Neuronal stem cell (in vitro differentiated cells): ENCODE measurements at regions not wholly inside any gene's neighbourhood (a gene's known extent, or its start where the extent isn't known, plus 50 kb on each side); places are given as distances from the start of the nearest gene placed in this dataset.
"Not testable (repeated sequence)": the region's sequence is repeated elsewhere in the genome, so short reads cannot be mapped to it uniquely, and the experiment has no call there.

Experiments used
- DNase-seq: peaks from one replicate; pipeline ENCODE4 v3.0.0-alpha.2; 2013; ENCODE audit warnings: low spot score
- H2AFZ ChIP-seq: one replicate; pipeline ENCODE4 v1.6.1; 2013; ENCODE audit warnings: mild to moderate bottlenecking, low read length, inconsistent platforms
- H2AK5ac ChIP-seq: 2 replicates; pipeline ENCODE4 v1.6.1; 2013; ENCODE audit warnings: low read depth, mild to moderate bottlenecking, inconsistent platforms, low read length, moderate library complexity, mixed read lengths
- H2BK120ac ChIP-seq: 2 replicates; pipeline ENCODE4 v1.6.1; 2013; ENCODE audit warnings: low read depth, mild to moderate bottlenecking, inconsistent platforms, low read length, moderate library complexity, mixed read lengths
- H2BK12ac ChIP-seq: one replicate; pipeline ENCODE4 v1.6.1; 2013; ENCODE audit warnings: low read length, inconsistent platforms
- H2BK15ac ChIP-seq: 2 replicates; pipeline ENCODE4 v1.6.1; 2013; ENCODE audit warnings: mild to moderate bottlenecking, low read length, inconsistent platforms, mixed read lengths
- H2BK5ac ChIP-seq: one replicate; pipeline ENCODE4 v1.6.1; 2013; ENCODE audit warnings: inconsistent platforms, mild to moderate bottlenecking, low read length, moderate library complexity
- H3K14ac ChIP-seq: one replicate; pipeline ENCODE4 v1.6.1; 2013; ENCODE audit warnings: low read length, inconsistent platforms
- H3K18ac ChIP-seq: 2 replicates; pipeline ENCODE4 v1.6.1; 2013; ENCODE audit warnings: low read length, inconsistent platforms
- H3K23ac ChIP-seq: 2 replicates; pipeline ENCODE4 v1.6.1; 2013; ENCODE audit warnings: low read depth, mild to moderate bottlenecking, mixed read lengths, low read length, inconsistent platforms; ENCODE audit not compliant: poor library complexity
- H3K27ac ChIP-seq: replicated peaks from 3 replicates; pipeline ENCODE4 v1.5.1; 2013; ENCODE audit warnings: low read length, inconsistent platforms
- H3K27me3 ChIP-seq, 3 experiments: 2 replicates each; pipeline ENCODE4 v1.6.1; 2013; ENCODE audit warnings: low read length in 3 of 3, mild to moderate bottlenecking in 2 of 3, inconsistent platforms in 1 of 3, low read depth in 1 of 3, mixed read lengths in 1 of 3, moderate library complexity in 1 of 3; ENCODE audit not compliant: control insufficient read depth in 3 of 3, insufficient read depth in 3 of 3
- H3K36me3 ChIP-seq, 2 donors: replicated peaks in 1 of 2; 2 replicates each; pipeline ENCODE4 v1.6.1; 2013; ENCODE audit warnings: low read length in 2 of 2; ENCODE audit not compliant: control insufficient read depth in 2 of 2, insufficient read depth in 2 of 2
- H3K4ac ChIP-seq: 2 replicates; pipeline ENCODE4 v1.6.1; 2013; ENCODE audit warnings: inconsistent platforms, mild to moderate bottlenecking, low read length, moderate library complexity
- H3K4me1 ChIP-seq, 2 donors: 1 replicate in 1 of 2; 2 replicates in 1 of 2; pipeline ENCODE4 v1.6.1; 2013; ENCODE audit warnings: low read length in 2 of 2, low read depth in 1 of 2; ENCODE audit not compliant: control insufficient read depth in 2 of 2, insufficient read depth in 1 of 2
- H3K4me2 ChIP-seq: one replicate; pipeline ENCODE4 v1.6.1; 2013; ENCODE audit warnings: mild to moderate bottlenecking, low read length, inconsistent platforms; ENCODE audit not compliant: insufficient read depth, poor library complexity, severe bottlenecking
- H3K4me3 ChIP-seq, 2 donors: 2 replicates each; pipeline ENCODE4 v1.5.1; 2013; ENCODE audit warnings: low read length in 2 of 2, mild to moderate bottlenecking in 2 of 2, inconsistent platforms in 1 of 2, moderate library complexity in 1 of 2
- H3K79me1 ChIP-seq: one replicate; pipeline ENCODE4 v1.6.1; 2013; ENCODE audit warnings: low read depth, mild to moderate bottlenecking, inconsistent platforms, low read length, moderate library complexity
- H3K9ac ChIP-seq: one replicate; pipeline ENCODE4 v1.6.1; 2013; ENCODE audit warnings: mild to moderate bottlenecking, low read depth, low read length, inconsistent platforms; ENCODE audit not compliant: poor library complexity
- H3K9me3 ChIP-seq, 2 donors: replicated peaks in 1 of 2; 2 replicates each; pipeline versions ENCODE3 to v1.6.1; 2013; ENCODE audit warnings: low read length in 2 of 2, mild to moderate bottlenecking in 2 of 2, inconsistent platforms in 1 of 2, low read depth in 1 of 2, mixed read lengths in 1 of 2, moderate library complexity in 1 of 2; ENCODE audit not compliant: control insufficient read depth in 2 of 2, insufficient read depth in 1 of 2
- H4K8ac ChIP-seq: one replicate; pipeline ENCODE4 v1.6.1; 2013; ENCODE audit warnings: low read depth, mild to moderate bottlenecking, inconsistent platforms, low read length, moderate library complexity
- H4K91ac ChIP-seq: one replicate; pipeline ENCODE4 v1.6.1; 2013; ENCODE audit warnings: low read length, low read depth, mild to moderate bottlenecking, inconsistent platforms; ENCODE audit not compliant: poor library complexity
- WGBS, 2 donors: extraction: QIAGEN DNeasy Blood & Tissue Kit; methylation state at CpG; one replicate each; pipeline ENCODE4 v1.1.7; 2013; ENCODE audit warnings: missing lambda C conversion rate in 2 of 2, mixed read lengths in 1 of 2; ENCODE audit not compliant: insufficient read length in 2 of 2, insufficient replicate concordance in 1 of 2; ENCODE audit errors: extremely low coverage in 2 of 2; 5-methylcytosine and 5-hydroxymethylcytosine counted together

DNA sequence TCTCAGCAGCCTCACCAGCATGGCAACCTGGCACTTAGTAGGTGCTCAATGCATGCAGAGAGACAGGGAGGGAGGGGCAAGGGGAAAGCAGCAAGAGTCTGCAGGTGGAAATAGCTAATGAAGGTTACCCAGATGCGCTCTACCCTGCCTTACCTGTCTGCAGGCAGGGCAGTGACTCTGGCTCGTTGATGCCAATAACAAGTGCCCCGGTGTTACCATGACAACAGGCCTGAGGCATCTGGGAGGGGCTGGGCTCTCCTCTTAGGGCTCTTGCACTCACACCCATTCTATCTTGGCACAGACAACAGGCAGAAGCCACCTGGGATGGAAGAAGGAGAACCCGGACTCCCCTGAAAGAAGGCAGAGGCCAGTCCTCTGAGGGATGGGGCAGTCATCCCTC, 896.0 kb downstream of the TUBA3C start:
- H2AFZ ChIP-seq, H2BK5ac ChIP-seq, H3K9me3 ChIP-seq, DNase-seq, H3K4me1 ChIP-seq, H3K4ac ChIP-seq, H3K23ac ChIP-seq, H4K91ac ChIP-seq, H3K14ac ChIP-seq, H4K8ac ChIP-seq, H3K27me3 ChIP-seq, H2BK120ac ChIP-seq, H3K79me1 ChIP-seq, H3K18ac ChIP-seq, H3K9ac ChIP-seq, H3K36me3 ChIP-seq, H2BK12ac ChIP-seq, H3K4me3 ChIP-seq, H3K27ac ChIP-seq, H2AK5ac ChIP-seq, H2BK15ac ChIP-seq, H3K4me2 ChIP-seq: not testable (repeated sequence)
- no CpG with 5 or more reads among the region's 4 CpGs for WGBS, 2 donors

DNA sequence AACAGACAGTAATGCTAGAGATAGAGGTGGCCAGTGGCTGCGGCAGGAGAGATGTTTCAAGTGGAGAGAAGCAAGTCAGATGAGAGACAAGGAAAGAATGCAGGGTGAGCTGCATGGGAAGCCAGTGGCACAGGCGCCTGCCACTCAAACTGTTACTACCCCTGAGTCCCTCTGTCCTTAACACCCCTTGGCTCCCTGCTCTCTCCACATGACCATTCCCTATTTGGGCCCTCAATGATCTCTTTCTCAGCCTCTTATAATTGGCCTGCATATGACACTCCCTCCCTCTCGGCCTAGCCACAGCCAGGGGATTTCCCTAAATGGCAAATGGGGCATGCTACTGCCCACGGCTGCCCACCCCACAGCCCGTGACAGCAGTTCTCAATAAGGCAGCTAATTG, 897.6 kb downstream of the TUBA3C start:
- not testable (repeated sequence) for H2AK5ac ChIP-seq, H3K36me3 ChIP-seq, H3K23ac ChIP-seq, H3K27me3 ChIP-seq, H3K18ac ChIP-seq, H3K4ac ChIP-seq, H2BK15ac ChIP-seq, H3K9me3 ChIP-seq, H4K91ac ChIP-seq, H3K27ac ChIP-seq, H3K14ac ChIP-seq, H3K9ac ChIP-seq, H3K79me1 ChIP-seq, H3K4me3 ChIP-seq, H2BK12ac ChIP-seq, H2AFZ ChIP-seq, H3K4me2 ChIP-seq, H4K8ac ChIP-seq, DNase-seq, H3K4me1 ChIP-seq, H2BK120ac ChIP-seq, H2BK5ac ChIP-seq
- WGBS, 2 donors = no CpG with 5 or more reads among the region's 5 CpGs

DNA sequence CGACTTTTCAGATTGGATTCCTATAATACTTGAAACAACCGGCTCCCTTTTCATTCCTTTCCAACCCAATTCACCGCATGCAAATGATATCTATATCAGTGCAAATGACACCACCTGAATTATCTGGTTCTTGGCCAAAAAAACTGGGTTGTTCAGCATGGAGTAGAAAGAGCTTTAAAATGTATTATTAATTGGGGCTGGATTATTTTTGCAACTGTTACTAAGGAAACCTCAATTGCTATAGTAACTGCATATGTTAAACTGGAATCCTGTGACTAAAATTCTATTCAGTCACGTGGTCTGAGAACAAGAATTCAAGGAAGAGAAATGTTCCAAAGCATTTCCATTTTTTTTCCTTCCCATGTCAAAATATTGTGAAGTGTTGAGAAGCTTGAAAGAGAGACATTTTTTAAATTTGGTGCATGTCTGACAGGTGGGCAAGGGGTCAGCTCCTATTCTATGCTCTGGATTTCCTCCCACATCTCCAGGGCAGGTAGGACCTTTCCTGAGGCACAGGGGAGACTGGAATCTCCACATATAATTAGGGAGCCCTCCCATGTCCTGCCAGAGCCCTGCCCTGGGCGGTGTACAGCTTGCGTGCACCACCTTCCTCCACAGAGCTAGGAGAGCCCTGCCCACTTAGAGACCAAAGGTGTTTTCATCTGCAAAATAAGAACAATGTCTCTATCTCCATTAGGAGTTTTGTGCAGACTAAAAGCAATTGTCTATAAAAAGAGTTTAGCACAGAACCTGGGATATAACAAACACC, 899.6 kb downstream of the TUBA3C start:
- not testable (repeated sequence) for H3K9ac ChIP-seq, H4K91ac ChIP-seq, H3K36me3 ChIP-seq, H3K4me1 ChIP-seq, H3K79me1 ChIP-seq, H3K4me3 ChIP-seq, H2BK12ac ChIP-seq, H3K18ac ChIP-seq, H3K23ac ChIP-seq, H2BK15ac ChIP-seq, H3K4ac ChIP-seq, H3K27me3 ChIP-seq, H3K27ac ChIP-seq, H2BK120ac ChIP-seq, H3K4me2 ChIP-seq, H3K14ac ChIP-seq, H2BK5ac ChIP-seq, H4K8ac ChIP-seq, DNase-seq, H2AK5ac ChIP-seq, H2AFZ ChIP-seq, H3K9me3 ChIP-seq
- no CpG with 5 or more reads among the region's 6 CpGs for WGBS, 2 donors

GRCh38 chr13:18280904-18281828, 900.5 kb downstream of the TUBA3C start:
- H2AK5ac ChIP-seq, H3K27me3 ChIP-seq, H3K14ac ChIP-seq, H4K91ac ChIP-seq, H3K23ac ChIP-seq, H3K4ac ChIP-seq, H2AFZ ChIP-seq, H4K8ac ChIP-seq, H2BK5ac ChIP-seq, H3K18ac ChIP-seq, DNase-seq, H3K9ac ChIP-seq, H3K4me1 ChIP-seq, H3K27ac ChIP-seq, H3K4me2 ChIP-seq, H3K4me3 ChIP-seq, H3K9me3 ChIP-seq, H3K36me3 ChIP-seq, H2BK15ac ChIP-seq, H3K79me1 ChIP-seq, H2BK120ac ChIP-seq, H2BK12ac ChIP-seq: not testable (repeated sequence)
- WGBS, 2 donors = no CpG with 5 or more reads among the region's 11 CpGs
